Mesothelial cell of epicardium (in vitro differentiated cells): ENCODE measurements at regions not wholly inside any gene's neighbourhood (a gene's known extent, or its start where the extent isn't known, plus 50 kb on each side); places are given as distances from the start of the nearest gene placed in this dataset.

ENCODE experiments used
- DNase-seq, 2 experiments: peaks; one replicate each; pipeline ENCODE4 v3.0.0; 2021; ENCODE audit warnings: low spot score in 2 of 2; ENCODE audit not compliant: unreplicated experiment in 2 of 2
- H3K27ac Mint-ChIP-seq: 2 replicates; pipeline ENCODE4 v1.8.0; 2021; ENCODE audit warnings: mixed read lengths
- H3K27me3 Mint-ChIP-seq: 2 replicates; pipeline ENCODE4 v1.8.0; 2021; ENCODE audit warnings: low read depth, mixed read lengths
- H3K36me3 Mint-ChIP-seq: 2 replicates; pipeline ENCODE4 v1.8.0; 2021; ENCODE audit warnings: mixed read lengths
- H3K4me1 Mint-ChIP-seq: 2 replicates; pipeline ENCODE4 v1.8.0; 2021; ENCODE audit warnings: mixed read lengths
- H3K4me3 Mint-ChIP-seq: 2 replicates; pipeline ENCODE4 v1.8.0; 2021; ENCODE audit warnings: mild to moderate bottlenecking, moderate library complexity, mixed read lengths
- H3K9me3 Mint-ChIP-seq: 2 replicates; pipeline ENCODE4 v1.8.0; 2021; ENCODE audit warnings: mixed read lengths
- CTCF ChIP-seq: fragments of 200-600 bp; sonication (generic); IDR thresholded peaks from one replicate; pipeline ENCODE4 v1.5.0; 2021; ENCODE audit warnings: antibody characterized with exemption; ENCODE audit not compliant: unreplicated experiment

- no peak for DNase-seq
- Mint-ChIP-seq H3K9me3 (no peaks in the 10 kb centered on the region), H3K27ac (no peak overlapping the region), H3K4me1 (peaks cover 22% of the 10 kb centered on the region), H3K27me3 (peaks cover 44% of the 10 kb centered on the region), H3K36me3 (no peaks in the 10 kb centered on the region), H3K4me3 (no peak overlapping the region)
- TF ChIP-seq CTCF, result no peak
Measured at GRCh38 chr16:54454616-54455015, 168.0 kb upstream of the IRX3 start.

- H3K4me3 Mint-ChIP-seq, result no peak overlapping the region
- H3K27ac Mint-ChIP-seq, result no peak overlapping the region
- peaks cover 16% of the 10 kb centered on the region for H3K4me1 Mint-ChIP-seq
- no peak for TF ChIP-seq CTCF
- peaks cover 42% of the 10 kb centered on the region for H3K27me3 Mint-ChIP-seq
- DNase-seq, result no peak
- no peaks in the 10 kb centered on the region for H3K36me3 Mint-ChIP-seq
- H3K9me3 Mint-ChIP-seq, result no peaks in the 10 kb centered on the region
Measured at GRCh38 chr16:54453871-54454270, 167.3 kb upstream of the IRX3 start.

- H3K27me3 Mint-ChIP-seq, result peaks cover 17% of the 10 kb centered on the region
- H3K27ac Mint-ChIP-seq, result no peak overlapping the region
- no peak for DNase-seq
- H3K4me1 Mint-ChIP-seq, result peaks cover 31% of the 10 kb centered on the region
- TF ChIP-seq CTCF, result no peak
- no peaks in the 10 kb centered on the region for H3K36me3 Mint-ChIP-seq
- peaks cover 6% of the 10 kb centered on the region for H3K9me3 Mint-ChIP-seq
- no peak overlapping the region for H3K4me3 Mint-ChIP-seq
Measured at GRCh38 chr16:54447576-54448440, 161.2 kb upstream of the IRX3 start.

GRCh38 chr16:54446639-54447038 lies 160.1 kb upstream of the IRX3 start:
- Mint-ChIP-seq H3K4me3 (no peak overlapping the region), H3K27ac (no peak overlapping the region), H3K36me3 (no peaks in the 10 kb centered on the region), H3K9me3 (peaks cover 6% of the 10 kb centered on the region), H3K27me3 (peaks cover 13% of the 10 kb centered on the region), H3K4me1 (peaks cover 31% of the 10 kb centered on the region)
- TF ChIP-seq CTCF, result no peak
- DNase-seq, result no peak

GRCh38 chr16:54444851-54445458 lies 158.4 kb upstream of the IRX3 start:
- DNase-seq, result no peak
- H3K9me3 Mint-ChIP-seq, result peaks cover 6% of the 10 kb centered on the region

More at GRCh38 chr16:54444851-54445458, 158.4 kb upstream of the IRX3 start:
- Mint-ChIP-seq H3K36me3 (no peaks in the 10 kb centered on the region), H3K27me3 (peaks cover 13% of the 10 kb centered on the region), H3K4me3 (no peak overlapping the region), H3K4me1 (peaks cover 26% of the 10 kb centered on the region), H3K27ac (no peak overlapping the region)
- no peak for TF ChIP-seq CTCF
